ENCODE measurements at regions not wholly inside any gene's neighbourhood (a gene's known extent, or its start where the extent isn't known, plus 50 kb on each side); places are given as distances from the start of the nearest gene placed in this dataset.

GRCh38 chr9:1521547-1521946, 471.4 kb downstream of the DMRT2 start:
- H3K27me3 Mint-ChIP-seq (ENCODE audit: insufficient read depth): no peaks in the 10 kb centered on the region
- no peaks in the 10 kb centered on the region for H3K4me1 Mint-ChIP-seq (ENCODE audit: low read depth)
- no peak overlapping the region for H3K4me3 Mint-ChIP-seq
- H3K27ac Mint-ChIP-seq: no peak overlapping the region
- peaks cover 4% of the 10 kb centered on the region; the same call in 1 of the 2 replicates for H3K36me3 Mint-ChIP-seq (ENCODE audit: low read depth)
- peaks cover 45% of the 10 kb centered on the region for H3K9me3 Mint-ChIP-seq
- DNase-seq: no peak
- TF ChIP-seq CTCF (IDR thresholded peaks at IDR 0.05): no peak

DNA sequence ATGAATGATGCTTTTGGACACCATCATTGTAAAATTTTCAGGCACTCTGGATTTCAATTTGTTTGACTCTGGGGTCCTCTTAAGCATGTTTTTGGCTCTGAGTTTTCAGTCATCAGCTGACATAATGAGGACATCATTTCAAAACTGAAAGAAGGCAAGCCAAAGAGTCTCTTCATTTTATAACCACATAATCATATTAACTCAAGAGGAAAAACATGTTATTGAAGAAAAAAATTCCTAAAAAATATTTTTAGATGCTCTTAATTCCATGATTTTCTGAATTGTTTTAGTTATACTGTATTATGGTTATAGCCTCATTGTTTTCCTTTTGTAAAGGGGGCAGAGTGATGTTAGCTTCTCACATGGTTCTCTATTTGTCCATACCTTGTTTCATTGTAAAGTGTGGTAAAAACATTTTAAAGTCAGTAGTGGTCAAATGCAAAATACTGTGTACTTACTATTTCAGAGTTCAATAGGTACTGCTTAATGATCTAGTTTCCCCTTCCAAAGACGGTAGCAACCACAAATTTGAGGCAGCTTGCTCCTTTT, 472.1 kb downstream of the DMRT2 start:
- DNase-seq: no peak
- Mint-ChIP-seq H3K4me1 (ENCODE audit: low read depth) (no peaks in the 10 kb centered on the region), H3K27me3 (ENCODE audit: insufficient read depth) (no peaks in the 10 kb centered on the region), H3K9me3 (peaks cover 47% of the 10 kb centered on the region), H3K36me3 (ENCODE audit: low read depth) (peaks cover 4% of the 10 kb centered on the region; the same call in 1 of the 2 replicates), H3K4me3 (no peak overlapping the region), H3K27ac (no peak overlapping the region)
- TF ChIP-seq CTCF (IDR thresholded peaks at IDR 0.05): no peak

DNA sequence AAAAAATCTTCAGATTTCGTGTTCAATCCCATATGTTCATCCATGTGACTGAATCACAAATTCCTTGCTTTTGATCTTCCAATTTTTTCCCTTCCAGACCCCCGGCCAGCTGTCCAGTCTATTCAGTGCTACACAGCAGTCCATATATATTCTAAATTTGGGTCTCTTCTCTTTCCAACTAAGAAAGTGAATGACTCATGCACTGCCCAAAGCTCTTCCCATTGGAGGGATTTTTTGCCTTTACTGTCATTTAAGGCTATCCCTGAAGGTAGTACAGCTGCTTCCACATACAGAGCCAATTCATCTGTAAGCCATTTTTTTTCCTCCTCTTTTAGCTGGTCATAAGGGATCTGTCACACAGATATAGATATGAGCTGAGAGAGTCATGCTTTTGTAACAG, 478.3 kb downstream of the DMRT2 start:
- Mint-ChIP-seq H3K27me3 (ENCODE audit: insufficient read depth) (no peaks in the 10 kb centered on the region), H3K9me3 (peaks cover 55% of the 10 kb centered on the region)

DNA sequence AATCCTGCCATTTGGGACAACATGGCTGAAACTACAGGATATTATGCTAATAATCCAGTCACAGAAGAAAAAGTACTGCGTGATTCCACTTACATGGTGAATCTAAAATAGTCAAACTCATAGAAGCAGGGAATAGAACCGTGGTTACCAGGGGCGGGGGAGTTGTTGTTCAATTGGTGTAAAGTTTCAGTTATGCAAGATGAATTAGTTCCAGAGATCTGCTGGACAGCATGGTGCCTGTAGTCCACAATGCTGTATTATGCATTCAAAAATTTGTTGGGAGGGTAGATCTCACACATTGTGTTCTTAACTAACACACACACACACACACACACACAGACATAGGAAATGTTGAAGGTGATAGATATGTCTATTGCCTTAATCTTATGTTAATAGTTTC, 480.5 kb downstream of the DMRT2 start:
- TF ChIP-seq CTCF (IDR thresholded peaks at IDR 0.05): no peak
- H3K36me3 Mint-ChIP-seq (ENCODE audit: low read depth): no peaks in the 10 kb centered on the region
- no peaks in the 10 kb centered on the region for H3K4me1 Mint-ChIP-seq (ENCODE audit: low read depth)
- no peak overlapping the region for H3K27ac Mint-ChIP-seq
- no peak overlapping the region for H3K4me3 Mint-ChIP-seq
- peaks cover 57% of the 10 kb centered on the region for H3K9me3 Mint-ChIP-seq
- no peaks in the 10 kb centered on the region for H3K27me3 Mint-ChIP-seq (ENCODE audit: insufficient read depth)
- DNase-seq: no peak

More for the DNA sequence above, 478.3 kb downstream of the DMRT2 start:
- H3K4me1 Mint-ChIP-seq (ENCODE audit: low read depth): no peaks in the 10 kb centered on the region
- no peak overlapping the region for H3K27ac Mint-ChIP-seq
- DNase-seq: no peak
- no peak overlapping the region for H3K4me3 Mint-ChIP-seq
- H3K36me3 Mint-ChIP-seq (ENCODE audit: low read depth): no peaks in the 10 kb centered on the region
- TF ChIP-seq CTCF (IDR thresholded peaks at IDR 0.05): no peak

GRCh38 chr9:1531424-1531823, 481.3 kb downstream of the DMRT2 start:
- Mint-ChIP-seq H3K9me3 (peaks cover 57% of the 10 kb centered on the region), H3K4me3 (no peak overlapping the region), H3K4me1 (ENCODE audit: low read depth) (no peaks in the 10 kb centered on the region), H3K36me3 (ENCODE audit: low read depth) (no peaks in the 10 kb centered on the region), H3K27me3 (ENCODE audit: insufficient read depth) (no peaks in the 10 kb centered on the region), H3K27ac (no peak overlapping the region)
- no peak for DNase-seq
- no peak for TF ChIP-seq CTCF (IDR thresholded peaks at IDR 0.05)

- Mint-ChIP-seq H3K4me1 (ENCODE audit: low read depth) (no peaks in the 10 kb centered on the region), H3K36me3 (ENCODE audit: low read depth) (no peaks in the 10 kb centered on the region), H3K27me3 (ENCODE audit: insufficient read depth) (no peaks in the 10 kb centered on the region), H3K27ac (no peak overlapping the region), H3K9me3 (peaks cover 59% of the 10 kb centered on the region), H3K4me3 (no peak overlapping the region)
- no peak for DNase-seq
- no peak for TF ChIP-seq CTCF (IDR thresholded peaks at IDR 0.05)
Observed at GRCh38 chr9:1532171-1532570, 482.0 kb downstream of the DMRT2 start.
